Neural progenitor cell (in vitro differentiated cells): ENCODE measurements at regions not wholly inside any gene's neighbourhood (a gene's known extent, or its start where the extent isn't known, plus 50 kb on each side); places are given as distances from the start of the nearest gene placed in this dataset.

Source experiments
- CTCF ChIP-seq: fragments of 200-600 bp; sonication (generic); IDR thresholded peaks from 2 replicates; pipeline ENCODE4 v1.5.1; 2017; ENCODE audit warnings: antibody characterized with exemption, mild to moderate bottlenecking
- EZH2phosphoT487 ChIP-seq: fragments of 200-600 bp; sonication (generic); IDR thresholded peaks from 2 replicates; pipeline ENCODE4 v1.6.1; 2017; ENCODE audit warnings: antibody characterized with exemption

DNA sequence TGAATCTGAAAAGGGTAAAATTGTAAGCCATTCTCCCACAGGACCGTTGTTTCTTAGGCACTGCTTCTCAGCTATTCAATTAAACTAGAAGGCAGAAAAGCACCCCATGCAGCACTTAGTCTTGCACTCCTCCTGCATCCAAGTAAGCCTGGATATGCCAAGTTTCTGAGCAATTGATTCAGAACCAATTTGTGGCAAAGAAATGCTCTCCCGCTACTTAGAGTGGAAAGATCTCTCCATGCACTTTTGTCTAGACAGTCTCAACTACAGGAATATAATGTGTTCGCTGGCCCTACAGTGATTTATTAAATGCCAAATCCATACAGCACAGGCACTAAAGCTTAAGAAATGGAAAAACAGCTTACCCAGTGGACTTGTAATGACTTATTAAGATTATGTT is 338.5 kb downstream of the HACE1 start:
- TF ChIP-seq CTCF (no peak), EZH2phosphoT487 (no peak)
